ENCODE measurements at regions not wholly inside any gene's neighbourhood (a gene's known extent, or its start where the extent isn't known, plus 50 kb on each side); places are given as distances from the start of the nearest gene placed in this dataset.

DNA sequence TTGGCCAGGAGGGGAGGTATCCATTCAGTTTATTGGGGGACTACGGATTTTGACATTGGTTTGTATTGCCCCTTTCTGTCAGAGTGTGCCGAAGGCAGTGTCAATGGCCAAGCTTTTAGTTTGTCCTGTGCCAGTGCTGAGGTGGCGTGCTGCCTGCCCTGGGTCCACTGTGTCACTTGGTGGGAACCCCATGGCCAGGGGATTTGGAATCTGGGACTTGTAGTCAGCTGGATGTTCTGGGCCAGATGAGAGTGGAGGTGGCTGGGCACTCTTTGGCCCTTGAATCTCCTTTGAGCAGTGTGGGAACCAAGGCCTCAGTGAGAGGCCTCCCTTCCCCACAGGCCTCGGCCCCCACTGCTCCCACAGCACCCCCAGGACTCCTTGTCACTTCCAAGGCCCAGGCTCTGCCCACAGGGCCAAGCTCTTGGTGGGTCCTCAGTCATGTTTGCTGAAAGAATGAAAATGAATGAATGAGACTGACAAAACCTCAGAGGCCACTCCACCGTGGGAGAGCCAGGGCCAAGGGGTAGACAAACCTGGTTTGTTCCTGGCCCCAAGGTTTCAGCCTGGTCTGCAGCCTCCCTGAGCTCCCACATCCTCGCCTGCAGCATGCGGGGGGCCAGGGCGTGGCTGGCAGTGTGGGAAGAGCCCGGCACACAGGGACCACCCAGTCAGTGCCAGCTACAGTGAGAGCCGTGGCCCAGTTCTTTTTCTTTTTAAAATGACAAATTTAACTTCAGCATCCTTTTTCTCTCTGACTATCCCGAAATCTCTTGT, 412.2 kb downstream of the MATN1 start:
- no peak for DNase-seq

DNA sequence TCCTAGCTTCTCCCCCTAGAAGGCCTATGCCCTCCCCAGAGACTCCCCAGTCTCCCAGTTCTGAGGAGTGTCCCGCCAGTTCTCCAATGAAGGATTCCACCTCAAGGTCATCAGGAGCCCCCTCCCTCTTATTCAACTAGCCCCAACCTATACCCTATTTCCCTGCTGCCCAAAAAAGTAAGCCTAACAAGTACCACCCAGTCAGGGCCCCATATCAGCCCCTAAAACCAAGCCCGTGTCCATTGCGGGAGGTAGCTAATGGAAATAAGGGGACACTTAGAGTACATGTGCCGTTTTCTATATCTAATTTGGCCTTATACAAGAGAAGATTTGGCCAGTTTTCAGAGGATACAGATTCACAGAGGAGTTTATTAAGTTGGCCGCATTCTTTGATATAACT, 416.2 kb downstream of the MATN1 start:
- no peak for DNase-seq

DNA sequence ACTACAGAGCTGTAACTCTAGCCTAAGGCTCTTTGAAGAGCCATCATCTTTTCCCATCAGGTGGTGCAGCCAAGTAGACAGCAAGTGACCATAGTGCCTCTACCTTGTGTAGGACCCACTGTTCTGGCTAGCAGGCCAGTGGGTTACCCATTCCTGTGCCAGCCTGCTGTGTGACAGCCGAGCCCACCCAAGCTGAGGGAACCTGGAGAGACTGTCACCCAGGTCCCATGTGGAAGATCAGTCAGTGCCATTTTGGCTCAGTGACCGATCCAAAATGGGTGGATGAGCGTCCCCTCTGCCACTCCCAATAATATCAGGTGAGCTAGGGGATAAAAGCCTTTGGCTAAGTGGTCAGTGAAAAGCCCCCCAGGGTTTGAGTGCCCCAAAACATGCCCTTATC, 417.9 kb downstream of the MATN1 start:
- no peak for DNase-seq

DNA sequence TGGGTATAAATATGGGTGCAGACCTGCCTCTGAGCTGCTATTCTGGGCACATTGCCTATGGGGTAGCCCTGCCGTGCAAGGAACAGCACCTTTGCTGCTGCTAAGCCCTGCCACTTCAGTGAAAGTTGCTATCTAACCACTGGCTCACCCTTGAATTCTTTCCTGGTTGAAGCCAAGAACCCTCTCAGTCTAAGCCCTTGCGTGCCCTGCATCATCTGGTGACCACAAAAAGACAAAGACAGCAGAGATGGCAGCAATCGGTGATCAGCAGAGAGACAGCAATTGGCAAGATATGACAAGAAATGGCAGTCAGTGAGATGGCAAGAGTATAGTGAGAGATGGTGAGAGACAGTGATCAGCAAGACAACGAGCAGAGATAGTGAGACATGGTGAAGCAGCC, 418.3 kb downstream of the MATN1 start:
- DNase-seq = no peak

DNA sequence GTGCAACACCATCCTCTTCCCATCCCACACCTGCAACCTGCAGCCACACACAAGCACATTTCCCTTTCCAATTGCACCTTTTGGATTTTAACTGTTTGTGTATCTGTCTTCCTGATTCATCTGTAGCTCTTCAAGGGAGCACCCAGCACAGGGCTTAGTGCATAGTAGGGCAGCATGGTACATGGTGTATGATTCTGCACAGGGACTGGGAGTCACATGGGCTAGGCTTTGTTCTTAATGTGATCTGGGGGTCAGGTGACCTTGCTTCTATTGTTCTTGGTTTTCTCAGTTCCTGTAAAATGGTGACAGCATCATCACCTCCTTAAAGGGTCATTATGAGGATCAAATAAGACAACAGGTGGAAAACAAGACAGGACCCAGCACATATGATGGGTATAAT, 419.3 kb downstream of the MATN1 start:
- DNase-seq = no peak

DNA sequence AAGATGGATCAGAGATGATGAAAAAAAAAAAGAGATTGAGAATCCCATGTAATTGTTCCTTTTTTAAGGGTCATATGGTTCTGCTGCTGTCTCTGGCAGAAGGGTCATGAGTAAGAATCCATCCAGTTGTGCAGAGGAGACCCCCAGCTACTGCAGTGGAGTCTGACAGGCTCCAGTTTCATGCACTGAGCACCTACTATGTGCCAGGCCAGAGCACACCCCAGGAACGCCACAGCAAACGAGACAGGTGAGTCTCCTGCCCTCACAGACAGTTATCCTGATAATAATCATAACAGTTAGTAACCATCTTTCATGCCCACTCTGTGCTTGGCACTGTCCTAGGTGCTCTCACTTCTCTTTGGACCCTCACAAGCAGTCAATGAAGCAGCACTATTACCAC, 420.0 kb downstream of the MATN1 start:
- DNase-seq = no peak

DNA sequence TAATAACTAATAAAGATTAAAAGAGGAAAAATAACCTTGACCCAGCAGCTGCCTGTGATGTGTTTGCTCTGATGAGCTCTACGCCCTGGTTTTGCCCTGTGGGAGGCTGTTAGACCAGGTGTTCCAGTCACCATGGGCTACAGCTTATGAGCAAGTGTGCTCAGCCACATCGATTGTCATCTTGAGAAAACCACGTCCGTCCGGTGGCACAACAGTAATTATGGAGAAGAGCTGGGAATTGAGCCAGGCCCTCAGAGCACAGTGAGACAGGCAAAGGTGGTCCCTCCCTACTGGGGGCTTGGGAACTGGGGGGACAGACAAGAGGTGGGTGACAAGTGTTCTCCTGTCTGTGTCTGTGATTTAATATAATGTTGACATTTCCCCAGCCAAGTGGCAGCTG, 420.5 kb downstream of the MATN1 start:
- DNase-seq = no peak

DNA sequence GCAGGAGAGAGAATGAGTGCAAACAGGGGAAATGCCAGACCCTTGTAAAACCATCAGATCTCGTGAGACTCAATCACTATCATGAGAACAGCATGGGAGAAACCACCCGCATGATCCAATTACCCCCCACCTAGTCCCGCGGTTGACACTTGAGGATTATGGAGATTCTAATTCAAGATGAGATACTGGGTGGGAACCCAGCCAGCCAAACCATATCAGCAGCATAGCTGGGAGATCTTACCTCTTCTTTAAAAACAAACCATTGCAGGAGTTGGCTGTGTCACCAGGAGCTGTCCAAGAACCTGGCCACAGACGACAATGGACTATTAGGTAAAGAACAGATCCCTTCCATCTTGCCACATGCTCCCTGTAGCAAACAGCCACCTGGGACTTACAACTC, 422.7 kb downstream of the MATN1 start:
- DNase-seq = no peak

DNA sequence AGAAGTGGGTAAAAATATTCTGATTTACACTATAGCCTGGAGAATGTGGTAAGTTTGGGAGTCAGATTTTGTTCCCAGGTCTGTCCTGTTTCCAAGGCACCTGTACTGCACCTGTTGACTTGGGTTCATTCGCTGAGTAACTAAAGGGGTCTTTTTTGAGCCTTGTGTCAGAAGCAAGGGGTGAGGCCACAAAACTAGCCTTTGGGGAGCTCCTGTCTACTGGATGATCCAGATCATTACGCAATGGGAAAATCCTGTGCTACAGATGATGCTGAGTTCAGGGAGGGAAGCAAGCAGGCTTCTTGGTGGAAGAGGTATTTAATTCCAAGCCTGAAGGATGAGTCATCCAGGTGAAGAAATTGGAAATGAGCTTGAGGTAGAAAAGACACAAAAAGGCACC, 424.0 kb downstream of the MATN1 start:
- DNase-seq = no peak

DNA sequence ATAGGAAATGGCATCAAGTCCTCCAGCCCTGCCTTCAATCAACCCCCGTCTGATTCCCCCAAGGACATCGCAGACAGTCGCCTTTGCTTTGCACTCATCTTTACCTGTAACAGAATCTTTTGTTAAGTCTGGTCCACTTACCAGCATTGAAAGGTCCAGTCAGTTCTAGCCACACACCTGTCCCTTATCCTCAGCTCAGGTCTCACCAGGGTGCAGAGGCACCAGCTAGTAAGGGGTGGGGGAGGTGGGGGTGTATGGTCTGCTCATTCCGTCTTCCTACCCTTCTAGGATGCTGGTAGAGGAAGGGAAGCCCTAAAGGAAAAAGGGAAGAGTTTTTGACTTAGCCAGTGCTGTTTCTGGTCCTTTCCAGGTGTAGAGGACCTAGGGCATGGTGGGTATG, 427.7 kb downstream of the MATN1 start:
- no peak for DNase-seq

DNA sequence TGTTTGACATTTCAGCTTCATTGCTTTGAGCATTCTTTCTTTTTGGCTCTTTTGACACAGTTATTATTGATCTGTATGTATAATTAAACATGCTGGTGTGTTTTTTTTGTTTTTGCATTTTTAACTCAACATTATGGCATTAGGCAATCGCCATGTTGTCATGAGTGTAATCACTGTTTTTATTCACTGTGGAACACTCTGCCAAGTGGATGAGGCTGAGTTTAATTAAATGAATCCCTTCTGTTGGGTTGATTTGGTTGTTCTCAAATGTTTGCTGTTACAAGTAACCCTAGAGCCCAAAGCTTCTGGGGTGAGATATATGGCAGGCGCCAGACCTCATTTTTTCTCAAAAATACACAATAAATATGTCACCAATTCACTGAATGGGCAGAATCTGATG, 428.1 kb downstream of the MATN1 start:
- DNase-seq = no peak

DNA sequence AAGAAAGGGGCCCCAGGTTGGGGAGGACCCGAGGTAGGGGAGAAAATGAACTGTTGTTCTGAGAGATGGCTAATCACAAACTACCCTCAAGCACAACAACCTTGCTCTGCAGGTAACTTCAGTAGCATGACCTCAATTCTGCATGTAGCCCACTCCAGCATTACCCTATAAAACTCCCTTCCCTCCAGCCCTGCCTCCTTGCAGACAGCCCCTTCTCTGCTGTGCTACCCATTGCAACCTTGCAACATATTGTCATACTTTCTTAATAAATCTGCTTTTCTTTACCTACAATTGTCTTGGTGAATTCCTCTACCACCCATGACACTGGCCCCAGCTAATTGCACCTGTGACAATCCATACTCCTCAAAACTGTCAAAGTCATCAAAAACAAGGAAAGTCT, 428.9 kb downstream of the MATN1 start:
- DNase-seq = no peak

DNA sequence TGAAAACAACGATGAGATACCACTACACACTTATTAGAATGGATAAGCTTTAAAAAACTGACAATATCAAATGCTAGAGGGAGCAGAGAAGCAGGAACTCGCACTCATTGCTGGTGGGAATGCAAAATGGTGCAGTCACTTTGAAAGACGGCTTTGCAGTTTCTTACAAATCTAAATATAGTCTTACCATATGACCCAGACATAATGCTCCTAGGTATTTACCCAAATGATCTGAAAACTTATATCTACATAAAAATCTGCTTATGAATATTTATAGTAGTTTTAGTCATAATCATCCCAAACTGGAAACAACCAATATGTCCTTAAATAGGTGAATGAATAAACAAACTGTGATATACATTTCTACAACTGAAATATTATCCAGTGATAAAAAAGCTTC, 430.9 kb downstream of the MATN1 start:
- DNase-seq = no peak

DNA sequence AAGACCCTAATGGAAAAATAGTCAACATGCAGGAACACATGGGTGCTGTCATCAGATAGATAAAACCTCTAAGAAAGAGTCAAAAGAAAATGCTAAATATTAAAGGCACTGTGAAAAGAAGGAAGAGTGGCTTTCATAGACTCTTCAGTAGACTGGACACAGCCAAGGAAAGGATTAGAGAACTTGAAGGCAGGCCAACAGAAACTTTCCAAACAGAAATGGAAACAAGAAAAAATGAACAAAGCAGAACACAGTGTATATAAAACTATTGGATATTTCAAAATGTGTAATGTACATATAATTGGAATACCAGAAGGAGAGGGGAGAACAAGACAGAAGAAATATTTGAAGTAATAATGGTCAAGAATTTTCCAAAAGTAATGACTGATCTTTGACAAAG, 431.9 kb downstream of the MATN1 start:
- no peak for DNase-seq

DNA sequence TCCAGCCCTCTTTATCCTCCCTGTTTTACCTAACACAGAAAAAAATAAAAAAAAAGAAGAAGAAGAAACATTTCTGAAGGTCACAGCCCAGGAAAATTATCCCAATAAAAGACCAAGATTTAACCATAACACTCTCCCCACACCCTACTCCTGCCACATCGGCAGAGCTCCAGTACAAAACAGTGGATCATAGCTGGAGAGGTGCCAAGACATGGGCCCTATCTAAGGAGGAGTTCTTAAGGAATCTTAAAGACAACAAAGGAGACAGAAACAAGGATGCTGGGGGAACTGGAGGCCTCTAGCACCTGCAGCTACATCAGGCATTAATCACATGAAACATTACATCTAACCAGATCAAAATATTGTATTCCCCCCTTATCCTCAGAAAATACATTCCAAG, 432.8 kb downstream of the MATN1 start:
- no peak for DNase-seq

DNA sequence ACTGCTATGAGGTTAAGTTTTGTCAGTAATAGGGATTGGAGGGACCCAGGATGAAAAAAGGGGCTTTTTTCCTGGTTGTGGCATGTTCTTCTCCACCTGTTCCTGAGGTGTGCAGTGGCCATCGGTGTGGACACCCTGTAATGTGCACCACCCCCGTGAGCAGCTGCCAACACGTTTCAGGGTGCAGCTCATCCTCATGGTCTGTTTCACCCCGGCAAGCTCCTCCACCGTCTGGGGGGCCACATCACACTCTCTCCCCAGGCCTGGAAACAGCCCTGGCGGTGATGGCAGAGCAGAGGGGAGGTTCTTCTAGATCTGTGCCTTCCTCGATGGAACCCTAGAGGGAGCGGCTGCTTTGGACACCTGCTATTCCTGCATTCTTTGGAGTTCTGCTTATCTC, 435.4 kb downstream of the MATN1 start:
- DNase-seq = no peak

DNA sequence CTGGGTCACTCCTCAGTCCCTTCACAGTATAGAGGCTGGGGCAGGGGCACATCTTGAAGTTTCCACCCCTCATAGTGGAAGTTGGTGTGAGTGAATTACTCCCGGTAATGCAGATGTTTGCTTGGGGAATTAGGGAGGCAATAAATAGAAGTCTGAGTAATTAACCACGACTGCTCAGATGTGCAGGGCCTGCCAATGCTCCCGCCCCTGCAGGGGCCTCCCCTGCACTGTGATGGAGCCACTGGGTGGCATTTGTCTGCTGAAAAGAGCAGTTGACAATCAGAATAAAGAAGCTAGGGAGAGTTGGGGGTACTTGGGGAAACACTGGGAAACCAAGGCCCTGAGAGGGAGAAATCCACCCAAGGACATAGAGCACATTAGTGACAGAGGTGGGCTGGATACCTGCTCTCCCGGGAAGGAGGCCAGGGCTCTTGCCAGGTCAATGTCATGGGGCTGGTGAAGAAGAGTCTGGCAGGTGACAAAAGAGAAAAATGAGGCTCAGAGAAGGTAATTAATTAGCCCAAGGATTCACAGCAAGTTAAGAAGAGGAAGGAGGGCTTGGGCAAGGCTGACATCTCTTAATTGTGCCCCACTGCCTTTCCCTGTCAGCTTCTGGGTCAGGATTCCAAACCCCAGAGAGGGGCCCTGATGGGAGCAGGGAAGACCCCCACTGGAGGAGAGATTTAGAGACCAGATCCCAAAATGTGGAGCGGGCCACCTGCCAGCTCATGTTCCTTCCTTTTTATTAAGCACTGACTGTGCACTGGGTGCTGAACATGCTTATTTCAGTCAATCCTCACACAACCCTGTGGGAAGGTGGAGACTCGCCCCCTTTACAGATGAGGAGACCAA, 436.2 kb downstream of the MATN1 start:
- DNase-seq = no peak

DNA sequence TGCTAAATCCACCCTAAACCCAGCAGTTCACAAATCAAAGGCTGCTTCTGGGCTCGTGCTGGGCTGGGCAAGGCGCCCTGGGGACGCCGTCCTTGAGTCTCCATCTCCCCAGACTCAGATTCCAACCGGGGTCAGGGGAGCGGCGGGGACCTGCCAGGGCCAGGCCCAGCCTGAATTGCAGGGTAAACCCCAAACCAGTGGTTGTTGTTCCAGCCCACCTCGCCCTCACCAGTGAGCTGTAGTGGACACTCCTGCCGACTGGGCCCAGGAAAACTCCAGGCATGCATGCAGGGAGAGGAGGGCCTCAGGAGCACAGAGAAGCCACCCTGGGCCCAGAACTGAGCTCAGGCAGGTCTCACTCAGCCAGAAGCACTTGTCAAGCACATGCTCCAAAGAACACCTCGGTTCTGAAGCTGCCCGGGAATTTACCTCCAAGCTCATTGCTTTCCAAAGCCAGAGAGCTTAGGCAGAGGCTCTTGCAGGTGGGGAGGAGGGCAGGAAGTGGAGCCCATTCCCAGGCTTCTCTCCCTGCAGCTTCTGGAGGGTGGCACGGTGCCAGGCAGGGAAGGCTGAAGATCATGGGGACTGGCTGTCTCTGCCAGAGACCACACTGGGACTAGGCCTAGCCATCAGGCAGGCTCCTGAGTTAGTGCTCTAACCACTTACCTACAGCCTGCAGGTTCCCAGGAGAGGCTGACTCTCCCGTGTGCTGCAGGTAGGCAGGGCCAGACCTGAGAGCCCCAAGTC, 437.0 kb downstream of the MATN1 start:
- no peak for DNase-seq

DNA sequence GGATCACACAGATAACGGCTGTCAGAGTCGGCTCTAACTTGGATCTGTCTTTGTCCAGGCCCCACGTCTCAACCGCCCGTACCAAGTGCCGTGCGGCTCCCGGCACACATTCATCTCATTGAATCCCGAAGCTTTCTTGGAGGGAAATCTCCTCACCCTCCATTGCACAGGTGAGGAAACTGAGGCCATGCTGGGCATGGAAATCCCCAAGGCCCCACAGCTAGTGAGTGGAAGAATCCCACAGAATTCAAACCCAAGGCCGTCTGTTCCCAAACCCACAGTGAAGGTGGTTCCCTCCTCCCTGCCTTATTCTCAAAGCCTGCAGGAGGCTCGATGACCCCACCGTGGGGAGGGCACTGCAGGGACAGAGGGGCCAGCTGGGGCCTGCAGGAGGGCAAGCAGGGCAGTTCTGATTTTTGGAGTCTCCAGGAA, 437.9 kb downstream of the MATN1 start:
- no peak for DNase-seq

DNA sequence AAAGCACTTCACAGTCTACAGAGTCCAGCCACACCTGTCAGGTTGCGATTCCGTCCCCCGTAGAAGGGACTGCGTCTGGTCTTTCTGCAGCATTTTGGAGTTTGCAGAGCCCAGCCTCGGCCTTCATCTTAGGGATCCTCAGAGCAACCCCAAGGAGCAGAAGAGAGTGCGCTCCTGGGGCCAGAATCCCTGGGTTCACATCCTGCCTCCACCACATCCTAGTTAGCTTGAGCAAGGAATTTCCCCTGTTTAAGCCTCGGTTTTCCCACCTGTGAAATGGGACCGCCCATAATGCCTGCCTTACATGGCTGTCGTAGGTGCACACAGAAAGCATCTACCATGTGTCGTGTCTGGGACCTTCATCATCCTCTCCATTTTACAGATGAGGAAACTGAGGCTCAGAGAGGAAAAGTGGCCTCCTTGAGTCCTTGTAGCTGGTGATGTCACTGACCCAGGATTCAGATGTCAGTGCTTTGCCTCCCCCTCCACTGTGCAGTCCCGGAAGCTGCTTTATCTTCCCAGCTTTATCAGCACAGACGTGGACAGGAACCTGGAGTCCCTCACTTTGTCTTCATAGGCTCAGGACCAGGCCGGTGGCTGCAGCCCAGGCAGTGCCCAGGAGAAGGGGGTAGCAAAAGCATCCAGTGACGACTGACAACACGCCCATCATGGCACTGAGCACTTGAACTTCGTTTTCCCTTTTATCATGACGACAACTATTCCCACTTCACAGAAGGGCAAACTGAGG, 438.5 kb downstream of the MATN1 start:
- no peak for DNase-seq

DNA sequence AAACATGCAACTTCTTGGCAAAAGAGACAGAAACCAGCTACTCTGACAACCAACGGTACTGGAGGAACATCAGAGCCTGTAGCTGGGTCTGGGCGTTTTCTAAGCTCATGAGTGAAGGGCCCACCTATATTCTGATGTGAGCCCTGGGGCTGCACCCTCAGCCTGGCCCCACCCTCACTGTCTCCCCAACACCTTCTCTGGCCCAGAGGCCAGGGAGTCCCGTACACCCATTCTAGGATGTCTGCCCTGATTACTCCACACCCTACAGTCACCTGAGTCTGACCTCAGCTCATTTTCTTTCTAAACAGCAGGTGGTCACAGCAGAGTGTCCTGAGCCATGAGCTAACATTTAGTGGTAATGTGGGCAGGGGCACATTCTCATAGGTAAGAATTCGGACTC, 439.2 kb downstream of the MATN1 start:
- no peak for DNase-seq

DNA sequence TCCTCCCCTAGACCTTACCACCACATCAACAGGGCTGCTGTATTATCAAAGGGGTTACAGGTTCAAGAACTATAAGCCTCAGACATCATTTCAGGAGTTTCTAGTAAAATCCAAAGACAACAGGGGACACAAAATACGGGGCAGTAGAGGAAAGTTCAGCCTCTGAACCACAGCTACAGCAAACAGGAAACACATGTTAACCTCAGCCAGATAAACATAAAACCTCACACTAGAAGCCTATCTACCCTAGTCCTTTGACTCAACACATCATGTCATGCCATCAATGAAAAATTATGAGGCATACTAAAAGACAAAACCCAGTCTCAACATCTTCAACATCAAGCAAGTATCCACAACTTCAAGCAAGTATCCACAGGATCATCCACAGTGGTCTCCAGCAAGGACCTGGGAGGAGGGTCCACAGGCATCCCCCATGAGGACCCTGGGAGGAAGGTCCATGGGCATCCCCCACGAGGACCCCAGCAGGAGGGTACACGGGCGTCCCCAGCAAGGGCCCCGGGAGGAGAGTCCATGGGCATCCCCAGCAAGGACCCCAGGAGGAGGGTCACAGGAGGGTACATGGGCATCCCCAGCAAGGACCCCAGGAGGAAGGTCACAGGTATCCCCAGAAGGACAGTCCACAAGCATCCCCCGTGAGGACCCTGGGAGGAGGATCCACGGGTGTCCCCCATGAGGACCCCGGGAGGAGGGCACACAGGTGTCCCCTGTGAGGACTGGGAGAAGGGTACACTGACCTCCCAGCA, 440.0 kb downstream of the MATN1 start:
- DNase-seq = no peak
